ENCODE measurements at regions not wholly inside any gene's neighbourhood (a gene's known extent, or its start where the extent isn't known, plus 50 kb on each side); places are given as distances from the start of the nearest gene placed in this dataset.

DNA sequence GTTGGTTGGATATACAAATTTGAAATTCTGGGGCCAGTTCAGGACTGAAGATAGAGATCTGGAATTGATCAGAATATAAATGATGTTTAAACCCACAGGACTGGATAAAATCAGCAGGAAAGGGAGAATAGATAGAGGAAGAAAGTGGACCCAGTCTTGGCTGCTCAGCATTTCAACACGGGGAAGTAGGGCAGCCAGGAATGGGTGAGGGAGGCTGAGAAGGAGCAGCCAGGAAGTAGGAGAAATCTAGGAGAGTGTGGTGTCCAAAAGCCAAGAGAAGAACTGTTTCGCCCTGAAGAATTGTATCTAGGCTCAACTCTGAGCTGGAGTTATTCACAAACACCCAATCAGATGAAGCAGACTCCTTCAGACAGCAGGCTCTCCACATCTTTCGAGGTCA is 197.9 kb downstream of the CDCA7 start:
- intact Hi-C loops (cut with DNase I; ENCODE audit: low total_unique reads): no loop called here
- no peak for DNase-seq
- Histone ChIP-seq H3K9me3 (no peaks in the 10 kb centered on the region), H3K27me3 (replicated peaks in 1 of 7) (peaks cover 0 to 18% (median 0%) of the 10 kb centered on the region in 7 donors), H3K4me3 (no peak overlapping the region), H3K4me1 (no peaks in the 10 kb centered on the region), H3K27ac (no peak overlapping the region), H3K36me3 (no peaks in the 10 kb centered on the region)
- no peak for TF ChIP-seq POLR2AphosphoS5 (IDR thresholded peaks at IDR 0.05)
- 53 to 78% (median 64%) methylated on average over 3 of the region's 3 CpGs for WGBS, 5 donors

DNA sequence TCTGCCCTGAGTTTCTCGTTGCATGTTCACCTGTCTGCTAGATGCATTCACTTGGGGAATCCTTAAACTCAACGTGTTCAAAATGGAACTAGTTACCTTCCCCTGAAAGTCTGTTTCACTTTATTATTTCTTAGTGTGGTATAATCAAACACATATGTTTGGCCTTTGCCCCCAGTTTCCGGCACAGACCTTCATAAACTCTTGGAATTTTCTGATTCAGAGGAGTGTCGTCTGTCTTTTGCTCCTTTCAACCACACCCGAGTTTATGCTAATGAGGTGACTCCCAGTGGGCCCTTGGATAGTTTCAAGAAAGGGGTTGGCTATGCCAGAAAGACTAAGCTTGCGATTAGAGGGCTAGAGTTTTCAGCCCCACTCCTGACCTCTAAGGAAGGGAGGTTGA is 198.9 kb downstream of the CDCA7 start:
- H3K4me3 ChIP-seq: no peak overlapping the region
- intact Hi-C loops (cut with DNase I; ENCODE audit: low total_unique reads): no loop called here
- H3K36me3 ChIP-seq: no peaks in the 10 kb centered on the region
- 69 to 82% (median 75%) methylated on average over 6 of the region's 6 CpGs for WGBS, 5 donors
- no peak for DNase-seq
- no peak overlapping the region for H3K27ac ChIP-seq
- H3K4me1 ChIP-seq: no peaks in the 10 kb centered on the region
- peaks cover 0 to 25% (median 0%) of the 10 kb centered on the region in 7 donors for H3K27me3 ChIP-seq (replicated peaks in 1 of 7)
- H3K9me3 ChIP-seq: no peaks in the 10 kb centered on the region
- TF ChIP-seq, protein P1, sequence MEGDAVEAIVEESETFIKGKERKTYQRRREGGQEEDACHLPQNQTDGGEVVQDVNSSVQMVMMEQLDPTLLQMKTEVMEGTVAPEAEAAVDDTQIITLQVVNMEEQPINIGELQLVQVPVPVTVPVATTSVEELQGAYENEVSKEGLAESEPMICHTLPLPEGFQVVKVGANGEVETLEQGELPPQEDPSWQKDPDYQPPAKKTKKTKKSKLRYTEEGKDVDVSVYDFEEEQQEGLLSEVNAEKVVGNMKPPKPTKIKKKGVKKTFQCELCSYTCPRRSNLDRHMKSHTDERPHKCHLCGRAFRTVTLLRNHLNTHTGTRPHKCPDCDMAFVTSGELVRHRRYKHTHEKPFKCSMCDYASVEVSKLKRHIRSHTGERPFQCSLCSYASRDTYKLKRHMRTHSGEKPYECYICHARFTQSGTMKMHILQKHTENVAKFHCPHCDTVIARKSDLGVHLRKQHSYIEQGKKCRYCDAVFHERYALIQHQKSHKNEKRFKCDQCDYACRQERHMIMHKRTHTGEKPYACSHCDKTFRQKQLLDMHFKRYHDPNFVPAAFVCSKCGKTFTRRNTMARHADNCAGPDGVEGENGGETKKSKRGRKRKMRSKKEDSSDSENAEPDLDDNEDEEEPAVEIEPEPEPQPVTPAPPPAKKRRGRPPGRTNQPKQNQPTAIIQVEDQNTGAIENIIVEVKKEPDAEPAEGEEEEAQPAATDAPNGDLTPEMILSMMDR (IDR thresholded peaks at IDR 0.05 in 8 of 11, conservative IDR thresholded peaks at IDR 0.05 in 3 of 11): no peak
- no peak for TF ChIP-seq POLR2AphosphoS5 (IDR thresholded peaks at IDR 0.05)
- TF ChIP-seq POLR2A (IDR thresholded peaks at IDR 0.05): no peak

DNA sequence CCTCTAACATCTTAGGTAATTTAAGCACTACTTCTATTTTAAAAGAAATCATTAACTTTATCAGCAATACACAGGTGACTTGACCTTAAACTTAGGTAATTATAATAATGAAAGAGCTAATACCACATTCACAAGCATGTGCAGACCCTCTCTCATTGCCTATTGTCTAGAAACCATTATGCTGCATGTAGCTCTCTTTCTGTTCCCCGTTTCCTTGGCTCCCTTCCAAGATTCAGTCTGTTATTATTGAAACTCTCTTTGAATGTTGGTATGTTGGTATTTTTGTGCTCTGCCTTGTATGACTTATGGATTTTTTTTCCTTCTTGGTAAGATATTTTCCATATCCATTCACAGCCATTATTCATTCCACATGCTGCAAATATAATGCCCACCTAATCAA is 201.2 kb downstream of the CDCA7 start:
- Histone ChIP-seq H3K36me3 (no peaks in the 10 kb centered on the region), H3K27ac (no peak overlapping the region), H3K4me1 (no peaks in the 10 kb centered on the region), H3K9me3 (no peaks in the 10 kb centered on the region), H3K27me3 (replicated peaks in 1 of 7) (peaks cover 0 to 40% (median 0%) of the 10 kb centered on the region in 7 donors), H3K4me3 (no peak overlapping the region)
- no peak for TF ChIP-seq POLR2AphosphoS5 (IDR thresholded peaks at IDR 0.05)
- 0 to 9% (median 0%) methylated on average over 1 of the region's 1 CpG for WGBS, 5 donors
- intact Hi-C loops (cut with DNase I; ENCODE audit: low total_unique reads): no loop called here
- DNase-seq: no peak

DNA sequence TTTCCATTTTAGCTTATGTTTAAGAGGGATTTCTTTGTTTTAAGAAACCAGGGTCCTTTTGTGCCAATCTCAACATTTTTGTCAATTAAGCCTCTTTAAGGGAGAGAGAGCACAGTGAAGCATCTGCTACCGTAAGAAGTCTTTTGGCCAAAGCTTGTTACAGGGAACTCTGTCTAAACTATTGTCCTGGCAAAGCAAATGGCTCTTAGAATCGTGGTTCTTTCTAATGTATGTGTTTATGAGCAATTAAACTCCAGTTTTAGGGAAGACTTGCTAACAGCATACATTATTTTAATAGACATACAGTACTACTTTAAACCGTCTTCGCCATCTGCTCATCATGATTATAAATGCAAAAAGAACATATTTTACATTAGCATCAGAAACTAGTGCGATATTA is 202.1 kb downstream of the CDCA7 start:
- no peak overlapping the region for H3K27ac ChIP-seq
- DNase-seq: no peak
- H3K9me3 ChIP-seq: no peaks in the 10 kb centered on the region
- no peaks in the 10 kb centered on the region for H3K4me1 ChIP-seq
- H3K27me3 ChIP-seq (replicated peaks in 1 of 7): peaks cover 0 to 40% (median 0%) of the 10 kb centered on the region in 7 donors
- intact Hi-C loops (cut with DNase I; ENCODE audit: low total_unique reads): no loop called here
- TF ChIP-seq POLR2AphosphoS5 (IDR thresholded peaks at IDR 0.05): no peak
- no peaks in the 10 kb centered on the region for H3K36me3 ChIP-seq
- no peak overlapping the region for H3K4me3 ChIP-seq
- WGBS, 5 donors: 76 to 91% (median 84%) methylated on average over 5 of the region's 5 CpGs

DNA sequence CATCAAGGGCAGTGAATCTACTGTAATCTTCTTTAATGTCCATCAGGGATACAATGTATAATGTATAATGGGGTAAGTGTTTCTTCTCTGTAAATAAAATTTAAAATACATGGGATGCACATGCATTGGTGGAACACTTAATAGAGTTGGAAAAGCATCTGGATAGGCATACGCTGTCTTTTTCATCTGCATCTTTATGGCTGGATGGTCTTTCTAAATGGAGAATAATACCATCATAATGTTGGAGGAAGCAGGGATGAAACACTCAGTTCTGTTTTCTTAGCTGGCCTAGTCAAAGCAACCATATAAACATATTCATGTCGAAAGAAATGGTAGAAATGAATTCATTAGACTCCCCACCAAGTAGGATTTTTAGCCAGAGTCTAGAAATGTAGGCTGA is 202.8 kb downstream of the CDCA7 start:
- no peaks in the 10 kb centered on the region for H3K9me3 ChIP-seq
- H3K4me1 ChIP-seq: no peaks in the 10 kb centered on the region
- H3K36me3 ChIP-seq: no peaks in the 10 kb centered on the region
- H3K4me3 ChIP-seq: no peak overlapping the region
- TF ChIP-seq POLR2AphosphoS5 (IDR thresholded peaks at IDR 0.05) (no peak), POLR2A (IDR thresholded peaks at IDR 0.05) (no peak)
- TF ChIP-seq, protein P1 (IDR thresholded peaks at IDR 0.05 in 8 of 11, conservative IDR thresholded peaks at IDR 0.05 in 3 of 11): no peak
- WGBS, 5 donors: 90 to 99% (median 92%) methylated on average over 2 of the region's 2 CpGs
- H3K27ac ChIP-seq: no peak overlapping the region
- intact Hi-C loops (cut with DNase I; ENCODE audit: low total_unique reads): no loop called here
- peaks cover 0 to 40% (median 0%) of the 10 kb centered on the region in 7 donors for H3K27me3 ChIP-seq (replicated peaks in 1 of 7)
- no peak for DNase-seq

DNA sequence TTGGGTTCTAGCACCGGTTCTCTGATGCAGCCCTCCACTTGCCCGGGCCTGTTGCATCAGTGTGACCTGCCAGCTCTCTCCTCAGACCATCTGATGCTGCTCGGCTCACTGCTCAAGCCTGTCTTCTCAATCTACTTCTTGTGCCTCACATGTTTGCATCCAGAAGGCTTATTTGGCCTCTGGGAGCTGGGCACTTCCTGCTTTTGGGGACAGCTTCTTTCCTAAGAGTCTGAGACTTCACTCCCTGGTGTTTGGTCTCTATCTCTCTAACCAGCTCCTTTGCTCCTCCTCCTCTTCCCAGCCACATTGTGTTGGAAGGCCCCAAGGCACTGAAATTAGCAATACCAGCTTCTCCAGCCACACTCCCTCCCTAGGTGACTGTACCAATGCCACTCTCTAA is 212.8 kb downstream of the CDCA7 start:
- Histone ChIP-seq H3K9me3 (no peaks in the 10 kb centered on the region), H3K27ac (no peak overlapping the region), H3K4me3 (no peak overlapping the region), H3K27me3 (replicated peaks in 1 of 7) (peaks cover 0 to 10% (median 0%) of the 10 kb centered on the region in 7 donors), H3K36me3 (no peaks in the 10 kb centered on the region), H3K4me1 (peaks cover 0 to 15% (median 3%) of the 10 kb centered on the region in 6 donors)
- 80 to 92% (median 91%) methylated on average over 3 of the region's 3 CpGs for WGBS, 5 donors
- intact Hi-C loops (cut with DNase I; ENCODE audit: low total_unique reads): no loop called here
- TF ChIP-seq, protein P1 (IDR thresholded peaks at IDR 0.05 in 8 of 11, conservative IDR thresholded peaks at IDR 0.05 in 3 of 11): no peak
- no peak for DNase-seq
